ENCODE measurements at regions not wholly inside any gene's neighbourhood (a gene's known extent, or its start where the extent isn't known, plus 50 kb on each side); places are given as distances from the start of the nearest gene placed in this dataset.

- TF ChIP-seq CTCF (IDR thresholded peaks at IDR 0.05; ENCODE audit: insufficient read depth, low read length, poor library complexity, severe bottlenecking) (no peak), EZH2phosphoT487 (conservative IDR thresholded peaks at IDR 0.05; ENCODE audit: low read length) (no peak)
These were observed 204.2 kb upstream of the IGF1R start for GRCh38 chr15:98444138-98444537.
